ENCODE measurements at regions not wholly inside any gene's neighbourhood (a gene's known extent, or its start where the extent isn't known, plus 50 kb on each side); places are given as distances from the start of the nearest gene placed in this dataset.

DNA sequence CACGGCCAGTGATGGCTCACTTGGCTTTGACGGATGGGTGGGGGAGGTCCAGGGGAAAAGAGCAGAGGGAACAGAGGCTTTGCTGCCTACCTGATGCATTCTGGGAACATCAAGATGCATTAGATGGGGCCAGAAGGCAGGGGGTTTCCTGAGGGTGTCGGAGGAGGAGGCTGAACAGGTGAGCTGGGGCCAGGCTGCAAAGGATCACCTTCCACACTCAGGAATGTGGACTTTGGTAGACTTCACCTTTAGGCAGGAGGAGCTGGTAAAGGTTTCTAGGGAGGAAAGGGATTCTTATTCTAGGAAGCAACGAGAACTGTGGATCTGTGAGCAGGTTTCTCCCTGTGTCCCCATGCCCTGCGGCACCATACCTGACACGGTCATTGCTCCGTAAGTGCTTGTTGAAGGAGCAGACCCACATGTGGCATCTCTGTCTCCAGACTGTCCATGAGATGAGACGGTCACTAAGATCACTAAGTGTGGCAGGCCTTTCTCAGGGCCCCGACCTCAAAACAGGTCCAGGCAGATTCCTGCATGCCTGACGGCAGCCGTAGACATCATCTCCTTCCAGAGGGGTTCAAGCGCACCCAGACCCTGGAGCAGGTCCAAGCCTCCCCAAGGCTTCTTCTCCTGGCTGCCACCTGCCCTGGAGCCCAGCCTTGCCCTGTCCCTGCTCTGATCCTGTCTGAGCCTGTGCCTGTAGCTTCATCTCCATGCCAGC is 89.1 kb upstream of the SLC25A33 start:
- TF ChIP-seq, protein P1, sequence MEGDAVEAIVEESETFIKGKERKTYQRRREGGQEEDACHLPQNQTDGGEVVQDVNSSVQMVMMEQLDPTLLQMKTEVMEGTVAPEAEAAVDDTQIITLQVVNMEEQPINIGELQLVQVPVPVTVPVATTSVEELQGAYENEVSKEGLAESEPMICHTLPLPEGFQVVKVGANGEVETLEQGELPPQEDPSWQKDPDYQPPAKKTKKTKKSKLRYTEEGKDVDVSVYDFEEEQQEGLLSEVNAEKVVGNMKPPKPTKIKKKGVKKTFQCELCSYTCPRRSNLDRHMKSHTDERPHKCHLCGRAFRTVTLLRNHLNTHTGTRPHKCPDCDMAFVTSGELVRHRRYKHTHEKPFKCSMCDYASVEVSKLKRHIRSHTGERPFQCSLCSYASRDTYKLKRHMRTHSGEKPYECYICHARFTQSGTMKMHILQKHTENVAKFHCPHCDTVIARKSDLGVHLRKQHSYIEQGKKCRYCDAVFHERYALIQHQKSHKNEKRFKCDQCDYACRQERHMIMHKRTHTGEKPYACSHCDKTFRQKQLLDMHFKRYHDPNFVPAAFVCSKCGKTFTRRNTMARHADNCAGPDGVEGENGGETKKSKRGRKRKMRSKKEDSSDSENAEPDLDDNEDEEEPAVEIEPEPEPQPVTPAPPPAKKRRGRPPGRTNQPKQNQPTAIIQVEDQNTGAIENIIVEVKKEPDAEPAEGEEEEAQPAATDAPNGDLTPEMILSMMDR (IDR thresholded peaks at IDR 0.05), result no peak
- TF ChIP-seq, protein P2, sequence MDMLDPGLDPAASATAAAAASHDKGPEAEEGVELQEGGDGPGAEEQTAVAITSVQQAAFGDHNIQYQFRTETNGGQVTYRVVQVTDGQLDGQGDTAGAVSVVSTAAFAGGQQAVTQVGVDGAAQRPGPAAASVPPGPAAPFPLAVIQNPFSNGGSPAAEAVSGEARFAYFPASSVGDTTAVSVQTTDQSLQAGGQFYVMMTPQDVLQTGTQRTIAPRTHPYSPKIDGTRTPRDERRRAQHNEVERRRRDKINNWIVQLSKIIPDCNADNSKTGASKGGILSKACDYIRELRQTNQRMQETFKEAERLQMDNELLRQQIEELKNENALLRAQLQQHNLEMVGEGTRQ (CRISPR knock-in tag; IDR thresholded peaks at IDR 0.05), result no peak
- no peak for TF ChIP-seq CBFB (CRISPR knock-in tag; IDR thresholded peaks at IDR 0.05; ENCODE audit: low read depth)
- TF ChIP-seq, protein P3, sequence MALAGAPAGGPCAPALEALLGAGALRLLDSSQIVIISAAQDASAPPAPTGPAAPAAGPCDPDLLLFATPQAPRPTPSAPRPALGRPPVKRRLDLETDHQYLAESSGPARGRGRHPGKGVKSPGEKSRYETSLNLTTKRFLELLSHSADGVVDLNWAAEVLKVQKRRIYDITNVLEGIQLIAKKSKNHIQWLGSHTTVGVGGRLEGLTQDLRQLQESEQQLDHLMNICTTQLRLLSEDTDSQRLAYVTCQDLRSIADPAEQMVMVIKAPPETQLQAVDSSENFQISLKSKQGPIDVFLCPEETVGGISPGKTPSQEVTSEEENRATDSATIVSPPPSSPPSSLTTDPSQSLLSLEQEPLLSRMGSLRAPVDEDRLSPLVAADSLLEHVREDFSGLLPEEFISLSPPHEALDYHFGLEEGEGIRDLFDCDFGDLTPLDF (CRISPR knock-in tag; IDR thresholded peaks at IDR 0.05), result no peak

Measured in WTC11 (cell line).